ENCODE measurements at regions not wholly inside any gene's neighbourhood (a gene's known extent, or its start where the extent isn't known, plus 50 kb on each side); places are given as distances from the start of the nearest gene placed in this dataset.

GRCh38 chr14:97178781-97179180 lies 381.6 kb downstream of the VRK1 start:
- no peak for TF ChIP-seq CTCF (IDR thresholded peaks at IDR 0.05; ENCODE audit: control insufficient read depth, insufficient read depth, low read depth, low read length, missing control alignments)
- peak; percentile 3 for DNase-seq (ENCODE audit: low read depth)
- no peak overlapping the region for H3K4me3 ChIP-seq (ENCODE audit: control insufficient read depth, low read depth, low read length)

- no peak for DNase-seq (ENCODE audit: low read depth)
- no peak overlapping the region for H3K4me3 ChIP-seq (ENCODE audit: control insufficient read depth, low read depth, low read length)
- no peak for TF ChIP-seq CTCF (IDR thresholded peaks at IDR 0.05; ENCODE audit: control insufficient read depth, insufficient read depth, low read depth, low read length, missing control alignments)
Observed at GRCh38 chr14:97179573-97179972, 382.4 kb downstream of the VRK1 start.

- no peak overlapping the region for H3K4me3 ChIP-seq (ENCODE audit: control insufficient read depth, low read depth, low read length)
- peak; percentile 18 for DNase-seq (ENCODE audit: low read depth)
- peak; percentile 38 for TF ChIP-seq CTCF (IDR thresholded peaks at IDR 0.05; ENCODE audit: control insufficient read depth, insufficient read depth, low read depth, low read length, missing control alignments)
Observed at GRCh38 chr14:97180304-97181200, 383.4 kb downstream of the VRK1 start.

- no peak for DNase-seq (ENCODE audit: low read depth)
- no peak for TF ChIP-seq CTCF (IDR thresholded peaks at IDR 0.05; ENCODE audit: control insufficient read depth, insufficient read depth, low read depth, low read length, missing control alignments)
- no peak overlapping the region for H3K4me3 ChIP-seq (ENCODE audit: control insufficient read depth, low read depth, low read length)
Observed at GRCh38 chr14:97185186-97185585, 388.0 kb downstream of the VRK1 start.

GRCh38 chr14:97187916-97188315 lies 390.7 kb downstream of the VRK1 start:
- TF ChIP-seq CTCF (IDR thresholded peaks at IDR 0.05; ENCODE audit: control insufficient read depth, insufficient read depth, low read depth, low read length, missing control alignments) = no peak
- no peak for DNase-seq (ENCODE audit: low read depth)
- H3K4me3 ChIP-seq (ENCODE audit: control insufficient read depth, low read depth, low read length) = no peak overlapping the region

GRCh38 chr14:97196336-97196735 lies 399.2 kb downstream of the VRK1 start:
- TF ChIP-seq CTCF (IDR thresholded peaks at IDR 0.05; ENCODE audit: control insufficient read depth, insufficient read depth, low read depth, low read length, missing control alignments) = no peak
- H3K4me3 ChIP-seq (ENCODE audit: control insufficient read depth, low read depth, low read length) = no peak overlapping the region
- DNase-seq (ENCODE audit: low read depth) = no peak

Measured in AG09309 (cell line).